ENCODE measurements at regions not wholly inside any gene's neighbourhood (a gene's known extent, or its start where the extent isn't known, plus 50 kb on each side); places are given as distances from the start of the nearest gene placed in this dataset.
"Not testable (repeated sequence)": the region's sequence is repeated elsewhere in the genome, so short reads cannot be mapped to it uniquely, and the experiment has no call there.

DNA sequence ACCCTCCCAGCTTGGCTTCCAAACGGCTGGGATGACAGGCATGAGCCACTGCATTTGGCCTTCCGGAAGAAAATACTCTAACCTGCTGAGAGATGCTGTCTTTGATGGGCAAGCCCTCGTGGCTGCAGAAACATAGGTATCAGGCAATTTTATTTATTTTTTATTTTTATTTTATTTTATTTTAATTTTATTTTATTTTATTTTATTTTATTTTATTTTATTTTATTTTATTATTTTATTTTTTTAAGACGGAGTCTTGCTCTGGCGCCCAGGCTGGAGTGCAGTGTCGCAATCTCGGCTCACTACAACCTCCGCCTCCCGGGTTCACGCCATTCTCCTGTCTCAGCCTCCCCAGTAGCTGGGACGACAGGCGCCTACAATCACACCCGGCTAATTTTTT is 257.1 kb downstream of the SHOX start:
- H3K27ac Mint-ChIP-seq; H3K27me3 Mint-ChIP-seq (ENCODE audit: insufficient read depth, low read depth, poor library complexity); ATAC-seq: not testable (repeated sequence)

DNA sequence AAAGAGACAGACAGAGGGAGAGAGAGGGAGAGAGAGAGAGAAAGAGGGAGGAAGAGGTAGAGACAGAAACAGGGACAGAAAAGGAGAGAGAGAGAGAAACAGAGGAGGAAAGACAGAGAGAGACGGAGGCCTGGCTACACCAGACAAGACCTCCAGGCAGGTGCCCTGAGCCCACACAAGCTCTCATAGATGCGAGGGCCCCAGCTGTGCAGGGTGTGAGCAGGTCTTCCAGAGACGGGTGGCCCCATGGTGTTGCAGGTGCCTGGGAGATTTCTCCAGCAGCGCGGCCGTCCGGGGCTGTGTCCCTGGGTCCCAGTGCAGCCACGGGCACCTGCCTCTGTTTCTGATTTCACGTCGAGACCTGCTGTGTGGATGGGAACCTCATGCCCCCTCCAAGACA is 253.0 kb downstream of the SHOX start:
- H3K27me3 ChIP-seq (ENCODE audit: insufficient read depth), result no peaks in the 10 kb centered on the region
- Mint-ChIP-seq H3K4me3 (no peak overlapping the region), H3K36me3 (ENCODE audit: low read depth) (peaks cover 39% of the 10 kb centered on the region), H3K27me3 (ENCODE audit: insufficient read depth, low read depth, poor library complexity) (peaks cover 3% of the 10 kb centered on the region), H3K9me3 (peaks cover 87% of the 10 kb centered on the region), H3K4me1 (no peaks in the 10 kb centered on the region), H3K27ac (no peak overlapping the region)
- H3K4me3 ChIP-seq, result no peak overlapping the region
- H3K4me2 ChIP-seq, result no peak overlapping the region
- H3K9me2 ChIP-seq (ENCODE audit: insufficient read depth), result no peaks in the 10 kb centered on the region
- no peaks in the 10 kb centered on the region for H3K79me2 ChIP-seq (replicated peaks; ENCODE audit: insufficient read depth)
- H2AFZ ChIP-seq, result peak overlapping the region; percentile 80; the same call in 1 of the 2 replicates
- H3F3A ChIP-seq (replicated peaks; ENCODE audit: low read depth), result no peaks in the 10 kb centered on the region
- H3K36me3 ChIP-seq (ENCODE audit: insufficient read depth), result no peaks in the 10 kb centered on the region
- no peaks in the 10 kb centered on the region for H3K4me1 ChIP-seq (ENCODE audit: insufficient read depth)
- no peak overlapping the region for H3K27ac ChIP-seq (ENCODE audit: low read depth)
- ATAC-seq, result no peak
- no peak for DNase-seq (ENCODE audit: low spot score)
- no peaks in the 10 kb centered on the region; the same call in 1 of the 2 replicates for H4K20me1 ChIP-seq (replicated peaks; ENCODE audit: insufficient read depth)
- TF ChIP-seq NANOG (IDR thresholded peaks at IDR 0.05; ENCODE audit: borderline replicate concordance) (no peak), ZNF114 (CRISPR knock-in tag; IDR thresholded peaks at IDR 0.05) (no peak), REST (IDR thresholded peaks at IDR 0.05; ENCODE audit: unreplicated experiment) (no peak), CTCF (conservative IDR thresholded peaks at IDR 0.05; ENCODE audit: low read depth in 2 of 2) (no peak), STAT1 (IDR thresholded peaks at IDR 0.05; ENCODE audit: unreplicated experiment) (no peak), ZNF331 (CRISPR knock-in tag; IDR thresholded peaks at IDR 0.05; ENCODE audit: low read depth) (no peak), ETS1 (IDR thresholded peaks at IDR 0.05) (no peak), CREB1 (CRISPR knock-in tag; IDR thresholded peaks at IDR 0.05; ENCODE audit: low read depth) (no peak), POLR2AphosphoS5 (IDR thresholded peaks at IDR 0.05; ENCODE audit: low read depth) (no peak)
- TF ChIP-seq, protein P1, sequence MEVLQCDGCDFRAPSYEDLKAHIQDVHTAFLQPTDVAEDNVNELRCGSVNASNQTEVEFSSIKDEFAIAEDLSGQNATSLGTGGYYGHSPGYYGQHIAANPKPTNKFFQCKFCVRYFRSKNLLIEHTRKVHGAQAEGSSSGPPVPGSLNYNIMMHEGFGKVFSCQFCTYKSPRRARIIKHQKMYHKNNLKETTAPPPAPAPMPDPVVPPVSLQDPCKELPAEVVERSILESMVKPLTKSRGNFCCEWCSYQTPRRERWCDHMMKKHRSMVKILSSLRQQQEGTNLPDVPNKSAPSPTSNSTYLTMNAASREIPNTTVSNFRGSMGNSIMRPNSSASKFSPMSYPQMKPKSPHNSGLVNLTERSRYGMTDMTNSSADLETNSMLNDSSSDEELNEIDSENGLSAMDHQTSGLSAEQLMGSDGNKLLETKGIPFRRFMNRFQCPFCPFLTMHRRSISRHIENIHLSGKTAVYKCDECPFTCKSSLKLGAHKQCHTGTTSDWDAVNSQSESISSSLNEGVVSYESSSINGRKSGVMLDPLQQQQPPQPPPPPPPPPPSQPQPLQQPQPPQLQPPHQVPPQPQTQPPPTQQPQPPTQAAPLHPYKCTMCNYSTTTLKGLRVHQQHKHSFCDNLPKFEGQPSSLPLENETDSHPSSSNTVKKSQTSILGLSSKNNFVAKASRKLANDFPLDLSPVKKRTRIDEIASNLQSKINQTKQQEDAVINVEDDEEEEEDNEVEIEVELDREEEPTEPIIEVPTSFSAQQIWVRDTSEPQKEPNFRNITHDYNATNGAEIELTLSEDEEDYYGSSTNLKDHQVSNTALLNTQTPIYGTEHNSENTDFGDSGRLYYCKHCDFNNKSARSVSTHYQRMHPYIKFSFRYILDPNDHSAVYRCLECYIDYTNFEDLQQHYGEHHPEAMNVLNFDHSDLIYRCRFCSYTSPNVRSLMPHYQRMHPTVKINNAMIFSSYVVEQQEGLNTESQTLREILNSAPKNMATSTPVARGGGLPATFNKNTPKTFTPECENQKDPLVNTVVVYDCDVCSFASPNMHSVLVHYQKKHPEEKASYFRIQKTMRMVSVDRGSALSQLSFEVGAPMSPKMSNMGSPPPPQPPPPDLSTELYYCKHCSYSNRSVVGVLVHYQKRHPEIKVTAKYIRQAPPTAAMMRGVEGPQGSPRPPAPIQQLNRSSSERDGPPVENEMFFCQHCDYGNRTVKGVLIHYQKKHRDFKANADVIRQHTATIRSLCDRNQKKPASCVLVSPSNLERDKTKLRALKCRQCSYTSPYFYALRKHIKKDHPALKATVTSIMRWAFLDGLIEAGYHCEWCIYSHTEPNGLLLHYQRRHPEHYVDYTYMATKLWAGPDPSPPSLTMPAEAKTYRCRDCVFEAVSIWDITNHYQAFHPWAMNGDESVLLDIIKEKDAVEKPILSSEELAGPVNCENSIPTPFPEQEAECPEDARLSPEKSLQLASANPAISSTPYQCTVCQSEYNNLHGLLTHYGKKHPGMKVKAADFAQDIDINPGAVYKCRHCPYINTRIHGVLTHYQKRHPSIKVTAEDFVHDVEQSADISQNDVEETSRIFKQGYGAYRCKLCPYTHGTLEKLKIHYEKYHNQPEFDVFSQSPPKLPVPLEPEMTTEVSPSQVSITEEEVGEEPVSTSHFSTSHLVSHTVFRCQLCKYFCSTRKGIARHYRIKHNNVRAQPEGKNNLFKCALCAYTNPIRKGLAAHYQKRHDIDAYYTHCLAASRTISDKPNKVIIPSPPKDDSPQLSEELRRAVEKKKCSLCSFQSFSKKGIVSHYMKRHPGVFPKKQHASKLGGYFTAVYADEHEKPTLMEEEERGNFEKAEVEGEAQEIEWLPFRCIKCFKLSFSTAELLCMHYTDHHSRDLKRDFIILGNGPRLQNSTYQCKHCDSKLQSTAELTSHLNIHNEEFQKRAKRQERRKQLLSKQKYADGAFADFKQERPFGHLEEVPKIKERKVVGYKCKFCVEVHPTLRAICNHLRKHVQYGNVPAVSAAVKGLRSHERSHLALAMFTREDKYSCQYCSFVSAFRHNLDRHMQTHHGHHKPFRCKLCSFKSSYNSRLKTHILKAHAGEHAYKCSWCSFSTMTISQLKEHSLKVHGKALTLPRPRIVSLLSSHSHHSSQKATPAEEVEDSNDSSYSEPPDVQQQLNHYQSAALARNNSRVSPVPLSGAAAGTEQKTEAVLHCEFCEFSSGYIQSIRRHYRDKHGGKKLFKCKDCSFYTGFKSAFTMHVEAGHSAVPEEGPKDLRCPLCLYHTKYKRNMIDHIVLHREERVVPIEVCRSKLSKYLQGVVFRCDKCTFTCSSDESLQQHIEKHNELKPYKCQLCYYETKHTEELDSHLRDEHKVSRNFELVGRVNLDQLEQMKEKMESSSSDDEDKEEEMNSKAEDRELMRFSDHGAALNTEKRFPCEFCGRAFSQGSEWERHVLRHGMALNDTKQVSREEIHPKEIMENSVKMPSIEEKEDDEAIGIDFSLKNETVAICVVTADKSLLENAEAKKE (CRISPR knock-in tag; IDR thresholded peaks at IDR 0.05), result no peak

More for the DNA sequence above, 257.1 kb downstream of the SHOX start:
- H4K20me1 ChIP-seq (replicated peaks; ENCODE audit: insufficient read depth); DNase-seq (ENCODE audit: low spot score); H3F3A ChIP-seq (replicated peaks; ENCODE audit: low read depth); H3K4me3 ChIP-seq; H3K79me2 ChIP-seq (replicated peaks; ENCODE audit: insufficient read depth); H2AFZ ChIP-seq; H3K4me1 Mint-ChIP-seq; H3K4me2 ChIP-seq; H3K36me3 ChIP-seq (ENCODE audit: insufficient read depth); H3K4me3 Mint-ChIP-seq; H3K27me3 ChIP-seq (ENCODE audit: insufficient read depth); H3K4me1 ChIP-seq (ENCODE audit: insufficient read depth); H3K27ac ChIP-seq (ENCODE audit: low read depth); H3K9me2 ChIP-seq (ENCODE audit: insufficient read depth): not testable (repeated sequence)
- Mint-ChIP-seq H3K9me3 (peaks cover 98% of the 10 kb centered on the region), H3K36me3 (ENCODE audit: low read depth) (peaks cover 55% of the 10 kb centered on the region)

Data from GM23338 (cell line).